Left lobe of liver (tissue), 2 donors: ENCODE measurements at regions not wholly inside any gene's neighbourhood (a gene's known extent, or its start where the extent isn't known, plus 50 kb on each side); places are given as distances from the start of the nearest gene placed in this dataset.
A peak's percentile ranks its signal among the peaks of the same experiment; 100 is the strongest.
"Not testable (repeated sequence)": the region's sequence is repeated elsewhere in the genome, so short reads cannot be mapped to it uniquely, and the experiment has no call there.

Experiments used
- ATAC-seq: fragments of 200-7000 bp; cut with Tn5 transposase; one replicate; pipeline ENCODE4 v1.9.1; 2020; ENCODE audit warnings: mild to moderate bottlenecking, moderate library complexity
- DNase-seq: peaks from one replicate; pipeline ENCODE4 v3.0.0-alpha.2; 2020; ENCODE audit warnings: low spot score
- donor health status: DM: no; HTN: no; CAD: no; lungs with moderate emphysema.
- donor health status: DM: no; HTN: yes; CAD: no.

- no peak for DNase-seq
- no peak for ATAC-seq
Measured at GRCh38 chr9:27801545-27801944, 228.3 kb upstream of the C9orf72 start.

GRCh38 chr9:27802418-27802817 is 229.1 kb upstream of the C9orf72 start:
- no peak for ATAC-seq
- no peak for DNase-seq

- DNase-seq (no peak), ATAC-seq (no peak)
Measured at GRCh38 chr9:27808864-27809263, 235.6 kb upstream of the C9orf72 start.

- no peak for DNase-seq
- no peak for ATAC-seq
Measured at GRCh38 chr9:27817747-27818146, 244.5 kb upstream of the C9orf72 start.

- ATAC-seq (no peak), DNase-seq (no peak)
Measured at GRCh38 chr9:27818348-27818747, 245.1 kb upstream of the C9orf72 start.

GRCh38 chr9:27828908-27829307 is 255.6 kb upstream of the C9orf72 start:
- DNase-seq: no peak
- ATAC-seq: no peak

GRCh38 chr9:27829621-27830020 is 256.3 kb upstream of the C9orf72 start:
- DNase-seq (no peak), ATAC-seq (no peak)

GRCh38 chr9:27832108-27832507 is 258.8 kb upstream of the C9orf72 start:
- not testable (repeated sequence) for DNase-seq, ATAC-seq

GRCh38 chr9:27835286-27835685 is 262.0 kb upstream of the C9orf72 start:
- ATAC-seq (no peak), DNase-seq (no peak)

- ATAC-seq (no peak), DNase-seq (no peak)
Measured at GRCh38 chr9:27835746-27836145, 262.5 kb upstream of the C9orf72 start.

- ATAC-seq (no peak), DNase-seq (no peak)
Measured at GRCh38 chr9:27836661-27837401, 263.6 kb upstream of the C9orf72 start.

GRCh38 chr9:27838876-27839275 is 265.6 kb upstream of the C9orf72 start:
- DNase-seq (no peak), ATAC-seq (peak; percentile 66)

GRCh38 chr9:27839767-27840166 is 266.5 kb upstream of the C9orf72 start:
- DNase-seq, ATAC-seq: not testable (repeated sequence)

GRCh38 chr9:27844797-27845196 is 271.5 kb upstream of the C9orf72 start:
- peak; percentile 53 for ATAC-seq
- no peak for DNase-seq

GRCh38 chr9:27847380-27847779 is 274.1 kb upstream of the C9orf72 start:
- DNase-seq (no peak), ATAC-seq (peak; percentile 52)

GRCh38 chr9:27847818-27848217 is 274.5 kb upstream of the C9orf72 start:
- peak; percentile 81 for ATAC-seq
- DNase-seq: peak; percentile 69

- ATAC-seq: peak; percentile 30
- DNase-seq: no peak
Measured at GRCh38 chr9:27848315-27848714, 275.0 kb upstream of the C9orf72 start.

- DNase-seq (no peak), ATAC-seq (peak; percentile 63)
Measured at GRCh38 chr9:27851858-27852257, 278.6 kb upstream of the C9orf72 start.

GRCh38 chr9:27853529-27853928 is 280.2 kb upstream of the C9orf72 start:
- DNase-seq (no peak), ATAC-seq (no peak)

- no peak for DNase-seq
- no peak for ATAC-seq
Measured at GRCh38 chr9:27856054-27856453, 282.8 kb upstream of the C9orf72 start.

- ATAC-seq: no peak
Measured at GRCh38 chr9:27856748-27857147, 283.5 kb upstream of the C9orf72 start.

GRCh38 chr9:27861887-27862286 is 288.6 kb upstream of the C9orf72 start:
- ATAC-seq (no peak), DNase-seq (no peak)

More at GRCh38 chr9:27856748-27857147, 283.5 kb upstream of the C9orf72 start:
- DNase-seq: no peak
